NCI-H510A (cell line): ENCODE measurements at regions not wholly inside any gene's neighbourhood (a gene's known extent, or its start where the extent isn't known, plus 50 kb on each side); places are given as distances from the start of the nearest gene placed in this dataset.

Experiments used
- DNase-seq: peaks from one replicate; lab custom pipeline; 2025; lab: John Stamatoyannopoulos, UW

DNA sequence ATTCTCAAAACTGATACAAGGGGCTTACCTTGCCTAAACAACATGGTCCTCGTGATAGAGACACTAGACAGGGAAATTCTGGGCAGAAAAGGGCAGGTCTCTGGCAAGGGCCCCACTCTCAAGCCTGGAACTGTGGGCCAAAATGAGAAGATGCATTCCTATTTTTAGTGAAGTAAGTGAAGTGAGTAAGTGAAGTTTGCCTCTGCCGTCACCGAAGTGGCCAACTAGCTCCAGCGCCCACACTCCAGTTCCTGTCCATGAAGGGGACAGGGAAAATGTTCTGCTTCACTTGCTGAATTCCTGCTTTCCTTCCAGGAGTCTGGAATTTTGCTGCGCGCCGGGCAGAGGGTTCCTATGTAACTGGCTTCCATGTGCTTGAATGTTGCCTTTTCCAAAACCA is 1035.6 kb upstream of the TMEM132C start:
- DNase-seq = no peak

DNA sequence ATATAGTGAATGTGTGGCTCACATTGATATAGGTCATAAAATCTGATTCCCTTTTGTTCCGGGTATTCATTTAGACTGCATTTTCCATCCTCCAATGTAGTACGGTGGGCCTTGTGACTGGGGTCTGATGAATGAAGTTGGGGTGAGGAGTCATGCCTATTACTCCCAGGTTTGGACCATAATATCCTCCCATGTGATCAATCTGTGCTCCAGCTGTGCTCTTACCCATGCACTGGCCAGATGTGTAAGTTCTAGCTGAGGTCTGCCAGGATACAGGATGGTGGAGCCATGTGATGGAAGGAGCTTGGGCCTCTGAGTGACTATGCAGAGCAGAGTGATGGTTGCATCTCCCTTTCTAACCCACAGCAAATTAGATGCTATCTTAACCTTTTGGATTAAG is 1034.0 kb upstream of the TMEM132C start:
- no peak for DNase-seq

DNA sequence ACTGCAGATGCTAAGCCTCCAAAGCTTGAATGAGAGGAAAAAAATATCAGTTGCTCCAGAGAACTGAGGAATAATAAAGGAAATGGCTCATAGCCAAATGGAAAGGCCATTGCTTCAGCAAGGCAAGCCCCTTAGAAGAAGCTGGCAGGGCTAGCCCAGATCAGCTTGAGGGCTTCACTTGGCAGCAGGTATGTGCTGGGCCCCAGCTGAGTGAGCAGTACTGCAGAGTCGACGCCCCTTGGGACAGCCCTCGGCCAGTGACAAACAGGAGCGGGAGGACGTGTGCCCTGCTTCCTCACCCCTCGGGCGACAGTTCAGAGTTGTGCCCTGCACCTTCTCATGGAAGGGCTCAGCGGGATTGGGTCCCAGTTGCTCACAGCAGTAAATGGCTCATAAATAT is 1031.2 kb upstream of the TMEM132C start:
- no peak for DNase-seq

DNA sequence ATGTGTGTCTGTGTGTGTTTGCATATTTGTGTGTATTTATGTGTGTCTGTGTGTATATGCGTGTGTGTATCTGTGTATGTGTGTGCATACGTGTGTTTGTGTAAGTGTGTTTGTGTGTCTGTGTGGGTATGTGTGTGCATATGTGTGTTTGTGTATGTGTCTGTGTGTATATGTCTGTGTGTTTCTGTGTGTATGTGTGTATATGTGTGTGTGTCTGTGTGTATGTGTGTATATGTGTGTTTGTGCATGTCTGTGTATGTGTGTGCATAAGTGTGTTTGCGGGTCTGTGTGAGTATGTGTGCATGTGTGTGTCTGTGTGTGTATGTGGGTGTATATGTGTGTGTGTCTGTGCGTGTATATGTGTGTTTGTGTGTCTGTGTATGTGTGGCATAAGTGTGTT is 1030.5 kb upstream of the TMEM132C start:
- no peak for DNase-seq

DNA sequence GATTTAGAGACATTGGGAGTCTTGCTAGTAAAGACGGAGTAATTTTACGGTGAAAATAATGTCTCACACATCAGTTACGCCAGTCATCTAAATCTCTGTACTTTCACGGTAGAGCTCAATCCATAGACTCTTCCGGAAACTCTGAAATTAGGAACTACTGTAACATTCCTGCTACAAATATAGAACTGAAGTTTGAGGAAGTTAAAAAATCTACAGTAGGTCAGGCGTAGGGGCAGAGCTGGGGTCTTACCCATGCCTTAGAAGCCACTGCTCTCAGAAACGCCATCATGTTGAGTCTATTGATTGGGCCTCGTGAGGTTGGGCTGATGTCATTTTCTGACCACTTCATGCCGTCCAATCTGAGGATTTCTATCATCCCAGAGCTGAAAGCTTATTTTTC is 1029.8 kb upstream of the TMEM132C start:
- DNase-seq = no peak

DNA sequence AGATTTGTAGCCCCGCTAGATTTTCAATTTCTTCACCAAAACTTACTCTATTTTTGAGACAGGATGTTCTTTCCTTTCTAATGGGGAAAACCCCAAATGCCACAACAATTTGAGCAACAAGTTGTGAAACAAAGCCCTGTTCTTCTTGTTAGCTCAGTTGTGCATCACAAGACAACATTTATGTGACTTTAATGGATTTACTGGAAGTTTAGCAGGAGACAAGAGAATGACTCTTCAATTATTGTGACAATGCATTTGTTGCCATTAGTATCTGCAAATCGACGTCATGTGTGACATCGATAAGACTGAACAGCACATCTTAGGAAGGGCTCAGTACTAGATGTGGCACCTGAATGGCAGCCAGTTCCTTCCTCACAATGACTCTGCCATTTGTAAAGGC is 1028.9 kb upstream of the TMEM132C start:
- DNase-seq = no peak

DNA sequence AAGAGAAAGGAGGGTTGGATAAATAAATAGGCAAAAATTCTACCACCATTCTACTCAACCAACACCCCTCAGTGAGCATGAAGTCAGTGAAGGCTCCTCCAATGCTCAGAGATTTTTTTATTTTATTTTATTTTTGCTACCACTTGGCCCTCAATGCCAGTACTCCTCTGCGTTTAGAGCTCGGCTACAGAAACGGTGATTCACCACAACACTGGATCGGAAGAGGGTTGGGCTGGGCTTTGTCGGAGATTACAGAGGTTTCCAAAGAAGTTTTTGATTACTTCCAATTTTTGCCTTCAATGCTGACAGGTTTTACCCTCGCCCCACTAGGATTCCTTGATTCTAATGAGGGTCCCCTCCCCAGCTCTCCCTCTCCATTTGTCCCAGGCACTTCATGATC is 1027.2 kb upstream of the TMEM132C start:
- no peak for DNase-seq

DNA sequence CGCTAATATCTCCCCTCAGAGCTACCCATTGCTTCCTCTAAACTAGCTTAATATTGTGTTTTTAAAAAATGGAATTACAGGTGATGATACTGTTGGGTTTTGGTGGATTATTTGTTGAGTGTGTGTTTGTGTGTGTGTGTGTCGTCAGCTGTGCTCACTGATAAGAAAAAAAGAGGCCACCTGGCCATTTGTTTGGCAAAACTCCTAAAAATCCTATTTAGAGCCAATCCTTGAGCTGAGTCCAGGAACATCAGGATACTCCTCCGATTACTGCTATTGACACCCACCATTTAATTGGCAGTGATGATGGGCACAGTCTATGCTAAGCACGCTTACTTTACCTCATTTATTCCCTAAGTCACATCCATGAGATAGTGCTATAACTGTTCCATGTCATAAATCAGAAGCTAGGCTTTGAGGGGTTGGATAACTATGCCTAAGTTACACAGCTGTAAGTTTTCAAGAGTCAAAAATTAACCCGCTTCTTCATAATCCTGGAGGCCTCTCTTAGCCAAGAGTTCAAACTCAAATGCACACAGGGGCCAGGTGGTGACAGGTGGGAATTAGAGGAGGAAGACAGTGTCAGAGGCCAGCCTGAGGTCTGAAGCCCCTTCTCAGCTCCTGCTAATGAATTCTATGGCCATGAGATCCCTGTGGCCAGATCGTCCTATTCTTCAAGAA is 1026.6 kb upstream of the TMEM132C start:
- DNase-seq = no peak

DNA sequence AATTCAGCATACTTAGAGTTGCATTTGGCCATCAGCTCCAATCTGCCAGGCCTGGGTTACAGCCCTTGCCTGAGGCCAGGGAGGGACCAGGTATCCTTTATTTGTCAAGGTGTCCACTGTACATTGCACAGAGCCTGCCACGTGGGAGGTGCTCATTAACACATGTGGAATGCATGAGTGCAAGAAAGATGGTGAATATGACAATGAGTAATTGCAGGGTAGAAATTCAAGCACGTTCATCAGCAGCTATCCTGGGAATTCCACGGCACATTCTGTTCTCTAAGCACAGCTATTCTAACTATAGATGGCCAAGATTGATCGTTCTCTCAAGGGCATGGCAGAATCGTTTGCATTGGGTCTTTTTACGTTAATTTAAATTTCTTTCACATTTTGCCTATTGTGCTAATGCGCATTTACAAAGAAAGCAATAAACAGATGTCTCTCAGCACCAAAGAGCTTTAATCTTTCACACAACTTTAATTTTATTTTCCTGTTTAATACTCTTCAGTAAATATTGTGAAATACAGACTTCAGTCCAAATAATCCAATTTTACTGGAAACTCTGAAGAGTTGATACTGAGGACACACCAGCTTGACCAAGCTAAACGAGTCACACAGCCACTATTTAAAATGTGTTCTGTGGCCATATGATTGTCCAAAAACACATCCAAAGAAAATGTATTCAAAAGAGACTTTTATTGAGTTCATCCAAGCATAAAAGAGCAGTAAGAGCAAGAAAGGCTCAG is 1025.7 kb upstream of the TMEM132C start:
- no peak for DNase-seq

DNA sequence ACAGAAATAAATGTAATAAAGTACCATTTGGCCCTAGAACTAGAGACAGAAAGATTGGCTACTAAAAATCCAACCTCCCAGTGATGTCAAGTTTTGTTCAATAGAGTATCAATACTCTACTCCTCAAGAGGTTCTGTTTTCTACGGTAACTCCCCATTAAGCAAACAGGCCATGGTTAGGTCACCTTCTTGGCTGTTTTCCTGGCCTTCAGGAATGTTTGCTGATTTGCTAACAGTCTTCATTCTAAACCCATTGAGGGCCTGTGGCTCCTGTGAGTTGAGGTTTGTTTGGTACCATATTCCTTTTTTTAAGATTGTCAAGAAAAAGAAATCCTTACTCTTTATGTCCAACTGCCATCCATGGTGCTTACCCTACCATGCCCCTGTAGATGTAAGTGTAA is 1022.0 kb upstream of the TMEM132C start:
- no peak for DNase-seq

DNA sequence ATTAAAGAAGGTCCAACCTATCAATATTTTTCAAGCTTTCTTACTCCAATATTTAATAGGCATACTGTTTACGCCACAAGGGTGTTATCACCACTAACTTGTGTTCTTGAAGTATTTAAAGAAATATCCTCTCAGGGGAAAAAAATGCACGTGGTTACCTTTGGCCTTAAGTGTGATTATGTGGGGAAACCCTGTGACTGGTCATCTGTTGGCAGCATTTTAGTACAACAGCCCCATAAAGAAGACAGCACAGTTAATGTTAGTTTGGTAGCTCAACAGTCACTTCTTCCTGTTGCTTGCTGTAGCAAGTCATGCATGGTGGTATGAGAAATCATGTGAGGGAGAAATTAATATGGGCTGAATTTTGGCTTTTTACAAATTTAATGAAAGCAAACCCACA is 1021.5 kb upstream of the TMEM132C start:
- DNase-seq = no peak

DNA sequence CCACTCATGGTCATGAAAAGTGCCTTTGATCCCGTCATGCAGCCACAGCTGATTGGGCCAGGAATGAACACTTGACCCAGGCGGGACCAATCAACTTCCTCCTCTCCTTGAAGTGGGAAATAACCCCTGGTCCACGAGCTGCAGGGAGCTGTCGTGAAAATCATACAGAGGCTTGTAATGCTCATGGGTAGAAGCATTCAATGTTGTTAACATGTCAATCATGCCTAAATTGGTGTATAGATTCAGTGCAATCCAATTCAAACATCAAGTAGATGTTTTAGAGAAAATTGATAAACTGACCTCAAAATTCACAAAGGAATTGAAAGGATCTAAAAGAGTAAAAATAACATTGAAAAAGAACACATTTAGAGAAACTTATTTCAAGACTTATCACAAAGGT is 1019.0 kb upstream of the TMEM132C start:
- no peak for DNase-seq

DNA sequence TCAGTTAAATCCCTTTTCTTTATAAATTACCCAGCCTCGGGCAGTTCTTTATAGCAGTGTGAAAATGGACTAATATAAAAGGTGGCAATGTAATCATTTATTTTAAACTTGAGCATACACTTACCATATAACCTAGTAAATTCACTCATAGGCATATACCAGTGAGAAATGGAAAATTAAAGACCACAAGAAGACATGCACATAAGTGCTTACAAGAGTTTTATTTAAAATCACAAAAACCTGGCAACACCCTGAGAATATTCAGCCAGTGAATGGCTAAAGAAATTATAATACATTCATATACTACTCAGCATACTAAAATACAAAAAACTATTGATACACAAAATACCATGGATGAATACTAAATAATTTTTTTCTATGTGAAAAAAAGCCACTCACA is 1017.5 kb upstream of the TMEM132C start:
- DNase-seq = no peak

DNA sequence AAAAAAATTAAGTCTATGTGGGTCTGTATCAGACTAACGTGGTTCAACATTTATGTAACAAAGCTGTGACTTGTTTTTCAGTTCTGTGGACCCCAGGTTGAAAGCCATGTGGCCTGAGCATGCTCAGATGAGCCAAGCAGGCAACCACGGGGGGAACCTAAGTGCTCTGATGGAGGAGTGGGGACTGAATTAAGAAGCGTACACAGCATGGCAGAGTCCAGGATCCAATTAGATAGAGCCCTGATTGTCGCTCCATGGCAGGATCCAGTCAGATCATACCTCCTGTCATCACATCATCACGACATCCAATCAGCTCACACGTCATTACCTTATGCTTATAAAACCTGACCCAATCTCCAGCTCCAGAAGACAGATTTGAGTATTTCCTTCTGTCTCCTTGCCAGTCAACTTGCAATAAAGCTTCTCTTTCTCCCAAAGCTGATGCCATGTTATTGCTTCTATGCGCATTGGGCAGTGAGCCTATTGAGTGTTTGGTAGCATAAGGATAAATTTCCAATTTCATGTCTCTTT is 1013.1 kb upstream of the TMEM132C start:
- DNase-seq = no peak

DNA sequence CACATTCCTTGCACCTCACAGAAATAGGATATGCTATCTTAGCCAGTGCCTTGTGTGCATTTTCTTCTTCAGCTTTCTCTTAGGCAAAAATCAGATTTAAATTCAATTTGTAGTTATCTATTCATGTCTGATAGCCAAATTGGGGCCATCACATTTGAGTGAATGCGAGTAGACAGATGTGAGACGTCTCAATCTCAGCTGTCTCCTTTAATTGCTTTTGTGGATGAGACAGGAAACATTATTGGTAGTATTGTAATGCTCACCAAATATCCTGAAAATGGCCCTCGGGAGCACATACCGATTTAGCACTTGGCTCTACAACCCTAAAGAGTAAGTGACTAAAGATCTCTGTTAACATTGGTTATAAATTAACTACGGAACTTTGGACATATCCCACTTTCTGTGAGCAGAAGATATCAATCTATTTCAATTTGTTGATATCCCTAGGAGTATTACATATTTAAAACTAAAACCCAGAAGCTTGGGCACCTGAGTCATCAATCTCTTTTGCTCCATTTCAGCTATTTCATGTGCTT is 1012.5 kb upstream of the TMEM132C start:
- DNase-seq = no peak

DNA sequence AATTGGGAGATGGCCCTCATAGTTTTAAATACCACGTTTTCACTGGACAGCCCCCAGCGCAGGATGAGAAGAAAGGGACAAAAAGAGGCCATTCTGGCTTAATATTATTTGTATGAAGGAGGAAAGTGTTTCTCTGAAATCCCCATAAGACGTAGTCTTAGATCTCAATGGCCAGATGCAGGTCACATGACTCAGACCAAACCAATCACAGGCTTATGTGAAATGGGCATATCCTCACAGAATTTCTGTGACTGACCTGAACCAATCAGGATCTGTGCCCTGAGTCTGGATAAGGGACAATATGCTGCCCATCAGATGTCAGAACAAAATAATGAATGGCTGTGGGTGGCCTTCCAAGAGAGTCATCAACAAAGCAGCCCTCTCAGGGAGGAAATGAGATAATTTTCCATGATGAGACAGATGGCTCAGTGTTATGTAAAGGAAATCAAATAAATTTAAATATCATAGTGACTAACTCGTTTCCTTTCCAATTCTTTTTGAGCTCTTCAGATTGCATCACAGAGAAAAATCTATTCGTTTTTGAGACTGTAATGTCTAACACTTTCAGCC is 1009.5 kb upstream of the TMEM132C start:
- no peak for DNase-seq

DNA sequence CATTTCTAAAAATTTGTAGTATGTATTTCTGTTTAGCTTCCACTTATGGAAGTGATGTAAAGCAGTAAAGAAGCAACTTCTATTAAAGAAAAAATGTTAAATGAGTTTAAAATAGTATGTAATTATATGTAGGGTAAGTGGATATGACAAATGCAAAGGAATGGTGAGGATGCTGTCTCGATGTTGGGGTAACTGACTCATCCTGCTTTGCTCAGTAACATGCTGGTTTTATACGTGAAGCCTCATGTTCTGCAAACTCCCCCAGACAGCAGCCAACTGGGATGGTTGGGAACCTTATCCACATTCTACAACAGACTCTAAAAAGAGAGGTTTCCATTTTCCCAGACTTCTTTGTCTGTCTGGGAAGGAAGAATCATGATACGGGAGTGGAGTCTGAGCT is 1006.4 kb upstream of the TMEM132C start:
- no peak for DNase-seq

DNA sequence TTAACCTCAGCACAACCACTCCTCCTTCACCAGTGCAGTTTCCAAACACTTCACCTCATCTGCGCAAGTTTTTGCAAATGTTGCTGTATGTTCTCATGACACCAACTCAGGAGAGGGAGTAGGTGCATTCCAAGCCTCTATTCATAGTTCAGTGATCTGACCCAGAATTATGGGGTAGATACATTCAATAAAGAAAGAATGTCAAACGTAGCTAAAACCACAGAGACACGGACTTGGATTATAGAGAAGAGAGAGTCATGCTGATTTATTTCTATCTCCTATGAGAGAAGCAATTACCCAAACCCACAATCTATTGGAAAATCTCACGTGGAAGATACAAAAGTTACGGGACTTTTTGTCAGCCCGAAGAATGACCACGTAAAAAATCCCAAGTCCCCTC is 1006.0 kb upstream of the TMEM132C start:
- DNase-seq = no peak

DNA sequence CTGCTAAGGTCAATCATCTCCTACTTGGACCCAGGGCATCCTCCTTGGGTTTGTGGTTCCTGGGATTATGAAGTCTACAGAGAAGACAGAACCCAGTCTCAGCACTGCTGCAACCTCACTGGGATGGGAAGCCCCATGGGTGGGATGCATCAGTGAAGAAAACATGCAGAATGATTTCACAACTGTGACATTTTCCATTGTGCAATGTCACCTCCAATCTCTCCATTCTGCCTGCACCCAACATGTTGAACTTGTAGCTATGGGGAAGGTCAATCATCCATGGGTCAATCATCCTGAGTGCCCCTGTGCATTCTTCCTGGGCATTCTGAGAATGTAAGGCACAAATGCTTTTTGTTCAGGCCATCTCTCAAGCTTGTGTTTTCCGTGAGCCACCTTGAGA is 1004.4 kb upstream of the TMEM132C start:
- no peak for DNase-seq

DNA sequence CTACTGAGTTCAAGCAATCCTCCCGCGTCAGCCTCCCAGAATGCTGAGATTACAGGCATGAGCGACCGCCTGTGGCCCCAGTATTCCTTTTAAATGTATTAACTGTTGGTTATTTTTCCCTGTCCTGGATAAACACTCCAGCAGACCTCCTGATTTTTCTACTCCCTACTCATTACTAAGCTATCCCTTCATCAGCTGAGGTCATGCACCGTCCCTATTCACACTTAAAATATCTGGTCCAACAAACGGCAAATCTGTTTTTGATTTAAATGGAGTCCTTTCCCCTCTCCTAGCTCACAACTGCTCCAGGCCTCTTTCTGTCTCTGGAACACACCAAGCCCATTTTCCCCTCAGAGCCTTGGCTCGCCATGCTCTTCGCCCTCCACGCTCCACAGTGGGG is 1003.3 kb upstream of the TMEM132C start:
- no peak for DNase-seq

DNA sequence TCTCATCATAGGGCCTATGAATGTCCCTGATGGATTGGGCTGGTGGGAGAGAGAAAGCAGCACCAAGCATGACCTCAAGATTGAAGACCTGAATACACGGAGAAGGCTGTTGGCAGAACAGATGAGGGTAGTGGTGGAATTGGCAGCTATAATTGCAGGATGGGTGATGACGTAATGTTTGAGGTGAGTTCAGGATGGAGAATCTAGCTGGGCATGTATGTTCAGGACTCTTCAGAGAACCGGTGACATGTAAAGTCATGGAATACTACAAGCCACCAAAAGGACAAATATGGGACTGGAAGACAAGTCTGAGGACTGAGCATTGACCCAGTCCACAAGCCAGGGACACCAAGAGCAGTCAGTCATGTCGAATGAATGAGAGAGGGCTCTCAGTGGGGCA is 999.8 kb upstream of the TMEM132C start:
- DNase-seq = no peak

DNA sequence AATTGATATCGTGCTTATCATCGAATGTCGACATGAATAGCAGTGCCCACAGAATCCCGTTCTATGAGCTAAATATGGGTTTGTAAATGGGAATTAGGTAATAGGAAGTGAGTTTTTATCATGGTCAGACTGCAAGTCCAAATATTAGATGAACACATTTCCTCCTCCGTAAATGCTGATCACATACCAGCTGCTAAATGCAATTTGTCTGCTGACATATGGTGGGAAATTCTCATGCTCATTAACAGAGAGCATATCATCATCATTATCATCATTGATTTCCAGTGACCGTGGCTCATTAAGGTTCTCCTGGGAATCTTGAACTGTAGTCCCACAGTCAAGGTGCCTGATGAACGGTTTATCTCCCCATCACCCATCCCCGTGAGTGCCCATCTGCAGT is 998.8 kb upstream of the TMEM132C start:
- DNase-seq = no peak
